ENCODE measurements at regions not wholly inside any gene's neighbourhood (a gene's known extent, or its start where the extent isn't known, plus 50 kb on each side); places are given as distances from the start of the nearest gene placed in this dataset.
"Not testable (repeated sequence)": the region's sequence is repeated elsewhere in the genome, so short reads cannot be mapped to it uniquely, and the experiment has no call there.

DNA sequence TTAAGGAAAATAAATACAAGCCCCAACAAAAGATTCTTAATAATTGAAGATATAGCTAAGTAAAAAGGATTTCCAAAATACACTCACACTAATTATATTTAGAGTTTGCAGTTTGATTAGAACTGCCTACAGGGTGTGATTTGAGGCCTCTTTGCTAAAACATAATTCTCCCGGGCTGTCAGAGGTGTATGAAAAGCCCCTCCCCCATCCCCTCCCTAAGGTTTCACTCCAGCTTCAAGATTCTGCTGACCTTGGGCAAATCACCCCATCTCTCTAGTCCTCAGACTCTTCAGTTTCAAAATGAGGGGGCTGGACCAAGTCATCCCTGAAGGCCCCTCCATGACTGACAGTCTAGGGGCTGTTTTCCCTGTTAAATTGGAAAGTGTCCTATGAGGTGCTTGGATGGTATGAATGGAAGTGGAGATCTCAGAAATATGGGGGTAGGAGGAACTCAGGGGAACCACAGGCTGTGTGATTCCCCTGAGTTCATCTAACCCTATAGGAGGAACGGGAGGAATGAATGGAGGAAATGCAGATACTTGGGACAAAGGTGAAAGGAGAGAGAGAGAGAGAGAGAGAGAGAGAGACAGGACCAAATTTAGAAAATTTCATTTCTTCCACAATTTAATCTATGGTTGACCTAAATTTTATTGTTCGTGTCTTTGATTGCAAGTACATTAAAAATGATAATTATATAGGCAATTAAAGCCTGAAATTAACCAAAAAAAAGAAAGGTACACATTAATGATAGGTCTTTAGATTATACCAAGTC, 107.5 kb downstream of the SPP2 start:
- no peak for DNase-seq (ENCODE audit: low spot score)
- Histone ChIP-seq H3K4me3 (no peak overlapping the region), H3K27ac (no peak overlapping the region)
- TF ChIP-seq, protein P1, sequence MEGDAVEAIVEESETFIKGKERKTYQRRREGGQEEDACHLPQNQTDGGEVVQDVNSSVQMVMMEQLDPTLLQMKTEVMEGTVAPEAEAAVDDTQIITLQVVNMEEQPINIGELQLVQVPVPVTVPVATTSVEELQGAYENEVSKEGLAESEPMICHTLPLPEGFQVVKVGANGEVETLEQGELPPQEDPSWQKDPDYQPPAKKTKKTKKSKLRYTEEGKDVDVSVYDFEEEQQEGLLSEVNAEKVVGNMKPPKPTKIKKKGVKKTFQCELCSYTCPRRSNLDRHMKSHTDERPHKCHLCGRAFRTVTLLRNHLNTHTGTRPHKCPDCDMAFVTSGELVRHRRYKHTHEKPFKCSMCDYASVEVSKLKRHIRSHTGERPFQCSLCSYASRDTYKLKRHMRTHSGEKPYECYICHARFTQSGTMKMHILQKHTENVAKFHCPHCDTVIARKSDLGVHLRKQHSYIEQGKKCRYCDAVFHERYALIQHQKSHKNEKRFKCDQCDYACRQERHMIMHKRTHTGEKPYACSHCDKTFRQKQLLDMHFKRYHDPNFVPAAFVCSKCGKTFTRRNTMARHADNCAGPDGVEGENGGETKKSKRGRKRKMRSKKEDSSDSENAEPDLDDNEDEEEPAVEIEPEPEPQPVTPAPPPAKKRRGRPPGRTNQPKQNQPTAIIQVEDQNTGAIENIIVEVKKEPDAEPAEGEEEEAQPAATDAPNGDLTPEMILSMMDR (IDR thresholded peaks at IDR 0.05), result no peak

DNA sequence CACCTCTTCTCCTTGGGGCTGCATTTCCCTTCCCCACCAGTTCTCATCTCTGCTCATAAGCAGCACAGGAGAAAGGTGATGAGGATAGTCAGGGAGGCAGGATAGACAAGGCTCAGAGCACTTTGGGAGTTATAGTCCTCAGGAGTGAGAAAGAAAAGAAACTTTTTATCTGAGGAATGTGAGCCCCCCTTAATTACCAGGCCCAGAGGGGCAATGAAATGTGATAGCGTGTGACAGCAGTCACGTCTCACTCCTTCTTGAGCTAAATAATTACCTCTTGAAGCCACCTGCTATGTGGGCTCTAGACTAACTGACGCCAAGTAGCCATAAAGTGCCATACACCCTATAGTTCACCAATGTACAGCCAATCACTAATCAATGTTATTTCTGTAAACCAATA, 105.8 kb downstream of the SPP2 start:
- Histone ChIP-seq H3K4me3 (no peak overlapping the region), H3K27ac (no peak overlapping the region)
- DNase-seq (ENCODE audit: low spot score), result no peak
- TF ChIP-seq, protein P1 (IDR thresholded peaks at IDR 0.05), result no peak

DNA sequence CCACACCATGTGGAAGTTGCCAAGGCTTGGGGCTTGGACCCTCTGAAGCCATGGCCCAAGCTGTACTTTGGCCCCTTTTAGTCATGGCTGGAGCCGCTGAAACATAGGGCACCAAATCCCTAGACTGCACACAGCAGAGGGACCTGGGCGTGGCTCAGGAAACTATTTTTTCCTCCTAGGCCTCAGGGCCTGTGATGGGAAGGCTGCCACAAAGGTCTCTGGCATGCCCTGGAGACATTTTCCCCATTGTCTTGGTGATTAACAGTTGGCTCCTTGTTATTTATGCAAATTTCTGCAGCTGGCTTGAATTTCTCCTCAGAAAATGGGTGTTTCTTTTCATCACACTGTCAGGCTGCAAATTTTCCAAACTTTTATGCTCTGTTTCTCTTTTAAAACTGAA, 102.3 kb downstream of the SPP2 start:
- not testable (repeated sequence) for H3K4me3 ChIP-seq; H3K27ac ChIP-seq; DNase-seq (ENCODE audit: low spot score)

DNA sequence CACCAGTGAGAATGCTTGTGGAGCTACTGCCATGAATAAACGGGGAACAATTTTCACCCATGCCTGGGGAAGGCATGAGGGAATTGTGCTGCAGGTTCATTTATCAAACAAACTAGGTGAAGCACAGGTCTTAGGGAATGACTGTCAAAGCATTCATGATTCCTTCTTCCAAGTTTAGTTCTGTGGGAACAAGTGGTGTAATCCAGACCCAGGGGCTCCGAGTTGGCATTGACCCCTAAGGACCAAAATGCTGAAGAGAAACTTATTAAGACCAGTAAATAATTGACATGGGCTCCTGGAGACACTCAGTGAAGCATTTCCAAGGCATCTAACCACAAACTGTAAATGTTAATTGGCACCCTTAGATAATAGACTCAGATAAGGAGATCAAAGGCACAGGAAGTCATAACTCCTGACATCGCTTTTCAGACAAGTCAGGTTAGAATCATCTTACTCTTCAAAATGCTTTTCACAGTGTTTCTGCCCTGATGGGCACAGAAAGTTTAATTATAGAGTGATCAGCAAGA, 96.9 kb downstream of the SPP2 start:
- TF ChIP-seq, protein P1 (IDR thresholded peaks at IDR 0.05), result no peak
- Histone ChIP-seq H3K4me3 (no peak overlapping the region), H3K27ac (no peak overlapping the region)
- DNase-seq (ENCODE audit: low spot score), result no peak

DNA sequence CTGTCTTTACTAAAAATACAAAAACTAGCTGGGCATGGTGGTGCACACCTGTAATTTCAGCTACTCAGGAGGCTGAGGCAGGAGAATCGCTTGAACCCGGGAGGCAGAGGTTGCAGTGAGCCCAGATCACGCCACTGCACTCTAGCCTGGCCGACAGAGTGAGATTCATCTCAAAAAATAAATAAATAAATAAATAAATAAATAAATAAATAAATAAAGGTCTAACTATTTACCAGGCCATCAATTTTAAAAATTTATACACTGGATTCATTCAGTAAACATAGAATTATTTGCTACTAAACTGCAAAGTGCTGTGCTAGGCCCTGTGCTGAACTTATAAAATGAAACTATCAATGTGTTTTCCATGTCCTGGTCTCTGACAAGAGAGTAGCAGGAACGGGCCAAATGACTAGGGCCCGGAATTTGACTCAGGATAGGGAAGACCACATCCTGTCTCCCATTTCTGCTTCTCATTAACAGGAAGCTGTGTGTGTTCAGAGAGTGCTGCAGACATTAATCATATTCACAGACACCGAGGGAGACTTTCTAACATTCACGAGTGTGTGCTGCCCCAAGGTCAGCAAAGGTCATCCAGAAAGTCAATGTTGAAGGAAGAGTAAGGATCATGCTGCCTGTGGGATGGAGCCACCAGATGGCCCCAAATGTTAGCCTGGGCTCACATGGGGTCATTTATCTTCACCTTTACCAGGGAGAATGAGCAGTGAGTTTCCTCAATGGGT, 95.8 kb downstream of the SPP2 start:
- TF ChIP-seq, protein P1 (IDR thresholded peaks at IDR 0.05), result no peak
- H3K4me3 ChIP-seq, result no peak overlapping the region
- no peak overlapping the region for H3K27ac ChIP-seq
- DNase-seq (ENCODE audit: low spot score), result no peak

DNA sequence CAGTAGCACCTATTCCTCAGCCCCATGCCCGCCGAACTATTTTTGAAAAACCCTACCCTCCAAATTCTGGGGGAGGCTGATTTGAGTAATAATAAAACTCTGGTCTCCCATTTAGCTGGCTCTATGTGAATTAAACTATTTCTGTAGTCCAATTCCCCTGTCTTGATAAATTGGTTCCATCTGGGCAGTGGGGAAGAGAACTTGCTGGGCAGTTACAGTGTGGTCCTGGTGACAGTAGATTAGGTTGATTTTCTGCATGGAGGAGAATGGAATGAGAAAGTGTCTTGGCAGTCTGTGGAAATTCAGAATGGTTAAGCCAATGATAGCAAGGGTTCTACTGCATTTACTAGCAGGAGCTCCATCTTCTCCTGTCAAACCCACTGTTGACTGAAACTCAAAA, 95.0 kb downstream of the SPP2 start:
- no peak overlapping the region for H3K4me3 ChIP-seq
- no peak for DNase-seq (ENCODE audit: low spot score)
- no peak overlapping the region for H3K27ac ChIP-seq
- TF ChIP-seq, protein P1 (IDR thresholded peaks at IDR 0.05), result no peak

DNA sequence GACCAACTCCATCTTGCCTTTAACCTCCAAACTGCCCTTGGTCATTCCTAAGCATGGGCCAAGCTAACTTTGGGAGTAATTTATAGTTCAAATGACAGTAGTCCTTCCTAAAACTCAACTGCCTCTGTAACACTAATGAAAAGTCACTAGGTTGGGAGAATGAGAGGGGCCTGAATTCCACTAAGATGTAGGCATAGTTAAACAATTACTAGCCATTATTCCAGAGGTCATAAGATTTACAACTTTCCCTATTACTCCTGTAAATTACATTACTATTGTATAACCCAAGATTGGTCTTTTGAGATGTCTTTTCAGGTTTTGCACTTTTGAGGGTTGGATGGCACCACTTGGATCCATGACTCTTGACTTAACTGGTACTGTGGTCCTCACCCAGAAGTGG, 94.6 kb downstream of the SPP2 start:
- DNase-seq (ENCODE audit: low spot score), result no peak
- TF ChIP-seq, protein P1 (IDR thresholded peaks at IDR 0.05), result no peak
- Histone ChIP-seq H3K4me3 (no peak overlapping the region), H3K27ac (no peak overlapping the region)
